ENCODE measurements at regions not wholly inside any gene's neighbourhood (a gene's known extent, or its start where the extent isn't known, plus 50 kb on each side); places are given as distances from the start of the nearest gene placed in this dataset.

GRCh38 chr5:115372146-115372545 is 75.7 kb upstream of the CCDC112 start:
- no peak for DNase-seq

GRCh38 chr5:115369430-115370144 is 73.1 kb upstream of the CCDC112 start:
- no peak for DNase-seq

- DNase-seq, result no peak
These were observed 69.8 kb upstream of the CCDC112 start for GRCh38 chr5:115366223-115366622.

GRCh38 chr5:115363879-115364278 is 67.4 kb upstream of the CCDC112 start:
- DNase-seq, result no peak

DNA sequence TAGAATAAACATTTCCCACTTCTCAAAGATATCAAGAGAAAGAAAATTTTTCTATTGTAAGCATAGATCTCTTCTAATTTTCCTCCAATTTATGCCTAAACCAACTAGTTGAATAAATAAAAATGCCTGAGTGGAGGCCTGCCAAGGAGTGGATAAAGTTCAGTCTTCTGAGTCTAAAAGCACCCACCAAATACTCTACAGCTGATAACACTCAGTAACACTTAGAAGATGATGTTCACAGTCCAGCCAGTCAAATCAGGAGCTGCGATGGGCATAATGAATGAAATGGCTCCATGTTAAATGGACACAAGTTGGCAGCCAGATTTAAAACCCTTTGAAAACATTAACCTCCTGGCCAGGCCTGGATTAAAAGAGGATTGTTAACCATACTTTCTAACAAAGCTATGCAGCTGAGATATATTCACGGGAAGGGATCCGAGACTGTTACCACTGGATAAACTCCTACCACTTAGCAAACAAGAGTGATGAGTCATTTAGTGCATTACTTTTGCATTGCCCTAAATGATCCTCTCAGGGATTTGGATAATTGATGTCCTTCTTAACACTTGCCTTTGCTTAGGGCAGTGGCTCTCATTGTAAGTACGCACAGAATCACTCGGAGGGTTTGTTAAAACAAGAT is 63.7 kb upstream of the CCDC112 start:
- DNase-seq, result no peak

DNA sequence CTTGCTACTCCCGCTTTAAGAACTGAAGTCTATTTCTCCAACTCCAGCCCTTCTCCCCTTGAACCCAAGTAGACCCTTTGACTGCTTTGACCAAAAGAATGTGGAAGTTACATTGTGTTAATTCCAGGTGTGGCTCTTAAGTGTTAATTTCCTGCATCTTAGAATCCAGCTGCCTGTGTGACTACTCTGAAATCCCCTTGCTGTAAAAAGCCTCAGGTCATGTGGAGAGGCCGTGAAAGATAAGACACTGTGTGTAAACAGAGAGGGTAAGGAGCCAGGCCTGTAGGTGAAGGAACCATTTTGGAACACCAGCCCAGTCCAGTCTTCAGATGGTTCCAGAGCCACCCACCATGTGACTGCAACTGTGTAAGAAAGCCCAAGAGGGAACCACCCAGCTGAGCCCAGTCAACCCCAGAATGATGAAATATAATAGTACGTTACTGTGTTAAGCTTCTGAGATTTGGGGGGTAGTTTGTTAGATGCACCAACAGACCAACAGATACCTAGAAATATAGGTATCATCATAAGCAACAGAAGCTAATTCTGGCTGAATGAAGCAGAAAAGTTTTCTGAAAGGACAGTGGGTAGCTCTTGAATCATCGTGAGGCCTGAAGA is 59.4 kb upstream of the CCDC112 start:
- DNase-seq, result no peak

- no peak for DNase-seq
These were observed 58.6 kb upstream of the CCDC112 start for GRCh38 chr5:115355095-115355494.

DNA sequence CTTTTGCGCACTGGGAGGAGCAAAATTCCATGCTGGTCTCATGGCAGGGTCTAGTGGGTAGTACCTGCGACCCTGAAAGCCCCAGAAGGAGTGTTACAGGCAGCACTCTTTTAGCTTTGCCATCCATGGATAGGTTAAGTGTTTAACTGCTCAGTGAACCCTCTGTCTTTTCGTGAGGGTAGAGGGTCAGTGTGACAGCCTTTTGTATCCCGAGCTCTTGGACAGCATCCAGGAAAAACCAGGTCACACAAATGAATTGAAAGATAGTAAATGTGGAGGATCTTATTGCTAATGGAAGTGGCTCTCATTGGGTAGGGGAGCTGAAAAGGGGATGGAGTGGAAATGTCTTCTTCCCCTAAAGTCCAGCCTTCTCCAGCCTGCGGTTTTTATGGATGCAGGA is 57.8 kb upstream of the CCDC112 start:
- DNase-seq, result peak; percentile 27

DNA sequence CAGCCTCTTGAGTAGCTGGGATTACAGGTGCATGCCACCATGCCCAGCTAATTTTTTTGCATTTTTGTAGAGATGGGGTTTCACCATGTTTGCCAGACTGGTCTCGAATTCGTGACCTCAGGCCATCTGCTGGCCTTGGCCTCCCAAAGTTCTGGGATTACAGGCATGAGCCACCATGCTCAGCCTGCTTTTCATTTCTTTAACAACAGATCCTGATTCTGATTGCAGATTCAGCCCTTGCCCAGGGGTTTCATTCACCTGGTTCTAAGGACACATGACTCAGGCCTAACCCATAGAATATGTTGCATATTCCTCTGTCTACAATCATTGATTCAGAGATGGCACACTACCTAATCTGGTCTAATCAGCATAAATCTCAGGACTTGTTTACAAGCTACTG is 56.1 kb upstream of the CCDC112 start:
- DNase-seq, result no peak

GRCh38 chr5:115351356-115352195 is 55.1 kb upstream of the CCDC112 start:
- DNase-seq, result no peak

GRCh38 chr5:115350894-115351293 is 54.4 kb upstream of the CCDC112 start:
- DNase-seq, result no peak

DNA sequence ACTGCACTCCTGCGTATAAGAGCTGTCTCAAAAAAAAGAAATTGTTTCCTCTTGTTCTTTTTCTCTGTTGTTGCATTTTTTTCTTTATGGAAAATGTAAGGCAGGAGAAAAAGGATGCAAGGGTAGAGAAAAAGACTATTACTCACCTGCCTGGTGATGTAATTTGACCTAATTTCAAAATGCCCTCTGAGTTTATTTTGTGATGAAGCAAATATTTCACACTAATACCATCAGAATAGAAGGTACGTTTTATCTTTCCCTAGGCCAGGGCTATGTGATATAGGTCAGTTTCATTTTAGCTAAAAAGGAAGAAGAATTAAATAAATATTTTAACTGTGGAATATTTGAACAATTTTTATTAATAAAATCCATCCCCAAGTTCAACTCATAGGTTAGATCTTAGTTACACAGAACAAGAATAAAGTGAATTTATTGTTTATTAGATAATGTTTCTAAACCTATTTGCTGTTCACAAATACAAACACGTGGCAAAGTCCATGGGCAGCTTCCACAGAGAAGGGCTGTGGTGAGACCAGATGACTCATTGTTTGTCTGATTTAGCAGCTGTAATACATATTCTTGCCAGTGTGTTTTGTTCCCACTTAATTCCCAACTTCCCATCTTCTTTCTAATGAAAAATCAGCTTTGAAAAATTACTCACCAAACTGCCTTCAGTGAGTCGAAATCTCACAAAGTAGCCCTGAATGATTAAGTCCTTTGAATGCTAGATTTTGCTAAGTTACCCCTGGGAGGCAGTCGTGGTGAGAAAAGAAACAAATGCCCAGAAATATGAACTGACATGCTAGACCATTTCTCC is 52.8 kb upstream of the CCDC112 start:
- peak; percentile 59 for DNase-seq

DNA sequence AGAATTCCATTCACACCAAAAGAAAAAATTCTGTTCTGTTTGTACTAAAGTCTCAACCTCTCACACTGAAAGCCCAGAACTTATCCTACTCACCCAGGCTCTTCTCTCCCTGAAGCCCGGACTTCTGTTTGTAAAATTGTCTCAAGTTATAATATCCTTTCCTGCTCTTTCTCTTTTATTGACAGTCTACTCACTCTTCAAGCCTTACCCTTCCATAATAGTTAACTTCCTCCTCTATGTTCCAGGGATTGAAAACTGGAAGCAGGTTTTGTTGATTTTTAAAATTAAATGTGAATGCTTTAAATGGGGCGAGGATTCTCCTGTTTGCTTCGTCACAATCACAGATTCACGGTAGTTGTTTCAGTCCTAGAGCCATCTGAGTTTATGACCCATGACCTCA is 51.7 kb upstream of the CCDC112 start:
- DNase-seq, result no peak

Data from NCI-H2029 (cell line).